HG03439 (cell line): ENCODE measurements at regions not wholly inside any gene's neighbourhood (a gene's known extent, or its start where the extent isn't known, plus 50 kb on each side); places are given as distances from the start of the nearest gene placed in this dataset.

Experiments used
- ATAC-seq: cut with Tn5 transposase; IDR thresholded peaks from one replicate; pipeline ENCODE4 v1.9.1; 2021; ENCODE audit warnings: mild to moderate bottlenecking, moderate library complexity; ENCODE audit not compliant: unreplicated experiment

GRCh38 chr1:62978741-62979140, 194.8 kb downstream of the ATG4C start:
- ATAC-seq, result no peak

GRCh38 chr1:62981434-62981833, 197.5 kb downstream of the ATG4C start:
- no peak for ATAC-seq

- no peak for ATAC-seq
Measured at GRCh38 chr1:62988867-62989266, 204.9 kb downstream of the ATG4C start.

- no peak for ATAC-seq
Measured at GRCh38 chr1:62989497-62989896, 205.6 kb downstream of the ATG4C start.

- ATAC-seq, result no peak
Measured at GRCh38 chr1:62991152-62991551, 207.2 kb downstream of the ATG4C start.

GRCh38 chr1:62993844-62994243, 209.9 kb downstream of the ATG4C start:
- ATAC-seq, result no peak

GRCh38 chr1:62995173-62995572, 211.2 kb downstream of the ATG4C start:
- no peak for ATAC-seq

GRCh38 chr1:62997884-62998283, 214.0 kb downstream of the ATG4C start:
- ATAC-seq, result no peak

GRCh38 chr1:62998845-62999649, 215.1 kb downstream of the ATG4C start:
- no peak for ATAC-seq

- ATAC-seq, result no peak
Measured at GRCh38 chr1:63000508-63000907, 216.6 kb downstream of the ATG4C start.

- ATAC-seq, result no peak
Measured at GRCh38 chr1:63004868-63005267, 220.9 kb downstream of the ATG4C start.

- no peak for ATAC-seq
Measured at GRCh38 chr1:63005812-63006211, 221.9 kb downstream of the ATG4C start.

GRCh38 chr1:63009421-63009820, 225.5 kb downstream of the ATG4C start:
- ATAC-seq, result no peak

GRCh38 chr1:63010913-63011660, 227.2 kb downstream of the ATG4C start:
- ATAC-seq, result no peak

GRCh38 chr1:63012339-63012738, 228.4 kb downstream of the ATG4C start:
- ATAC-seq, result no peak

- no peak for ATAC-seq
Measured at GRCh38 chr1:63014267-63014666, 230.3 kb downstream of the ATG4C start.

- ATAC-seq, result no peak
Measured at GRCh38 chr1:63022319-63022718, 238.4 kb downstream of the ATG4C start.

- no peak for ATAC-seq
Measured at GRCh38 chr1:63023171-63023570, 239.2 kb downstream of the ATG4C start.

GRCh38 chr1:63023637-63024036, 239.7 kb downstream of the ATG4C start:
- ATAC-seq, result no peak

- no peak for ATAC-seq
Measured at GRCh38 chr1:63024132-63024531, 240.2 kb downstream of the ATG4C start.

GRCh38 chr1:63027176-63027575, 243.2 kb downstream of the ATG4C start:
- no peak for ATAC-seq

GRCh38 chr1:63032171-63032570, 248.2 kb downstream of the ATG4C start:
- ATAC-seq, result no peak
